GM12878 (cell line): ENCODE measurements at regions not wholly inside any gene's neighbourhood (a gene's known extent, or its start where the extent isn't known, plus 50 kb on each side); places are given as distances from the start of the nearest gene placed in this dataset.

Experiments
- BMI1 ChIP-seq: fragments of 450-650 bp; IDR thresholded peaks from 2 replicates; pipeline ENCODE4 v1.6.1; 2016; ENCODE audit warnings: mild to moderate bottlenecking, moderate library complexity, borderline replicate concordance
- CHD4 ChIP-seq: fragments of 200-600 bp; sonication (generic); IDR thresholded peaks from 2 replicates; pipeline ENCODE4 v1.6.1; 2016; ENCODE audit warnings: mild to moderate bottlenecking
- E2F8 ChIP-seq: fragments of 450-650 bp; IDR thresholded peaks from 2 replicates; pipeline ENCODE4 v1.6.1; 2018; ENCODE audit warnings: mild to moderate bottlenecking, low read depth, moderate library complexity; ENCODE audit not compliant: partially characterized antibody
- FOS ChIP-seq: IDR thresholded peaks from 3 replicates; pipeline ENCODE4 v1.6.1; 2011; ENCODE audit warnings: borderline replicate concordance; ENCODE audit not compliant: insufficient read length; ENCODE audit errors: extremely low read depth
- IKZF2 ChIP-seq, 2 experiments: fragments of 450-650 bp; IDR thresholded peaks; 2 replicates each; pipeline ENCODE4 v1.6.1; 2017; ENCODE audit warnings: mild to moderate bottlenecking in 2 of 2, moderate library complexity in 2 of 2
- IRF3 ChIP-seq: fragments of 450-650 bp; IDR thresholded peaks from 2 replicates; pipeline ENCODE4 v1.6.1; 2014; ENCODE audit warnings: mild to moderate bottlenecking
- MYB ChIP-seq: fragments of 150-350 bp; IDR thresholded peaks from 2 replicates; pipeline ENCODE4 v1.6.1; 2014; ENCODE audit warnings: mild to moderate bottlenecking, low read depth, low read length, borderline replicate concordance
- NBN ChIP-seq: fragments of 450-650 bp; IDR thresholded peaks from 2 replicates; pipeline ENCODE4 v1.6.1; 2016
- PML ChIP-seq: IDR thresholded peaks from 2 replicates; pipeline ENCODE4 v1.6.1; 2012; ENCODE audit warnings: low read length, inconsistent platforms
- POU2F2 ChIP-seq: IDR thresholded peaks from 3 replicates; pipeline ENCODE4 v1.6.1; 2011; ENCODE audit warnings: low read depth, mild to moderate bottlenecking, low read length, borderline replicate concordance
- RAD21 ChIP-seq: IDR thresholded peaks from 2 replicates; pipeline ENCODE4 v1.6.1; 2011; ENCODE audit warnings: mild to moderate bottlenecking, low read depth, low read length, moderate library complexity; ENCODE audit not compliant: insufficient read depth
- RELB ChIP-seq: fragments of 450-650 bp; IDR thresholded peaks from 2 replicates; pipeline ENCODE4 v1.6.1; 2017; ENCODE audit warnings: low read depth, mild to moderate bottlenecking, moderate library complexity
- RFX5 ChIP-seq: IDR thresholded peaks from 2 replicates; pipeline ENCODE4 v1.6.1; 2011; ENCODE audit warnings: low read depth, low read length, improper control_type of control experiment
- SMAD5 ChIP-seq: IDR thresholded peaks from 2 replicates; pipeline ENCODE4 v1.6.1; 2016; ENCODE audit warnings: antibody characterized with exemption, low read depth
- SPI1 ChIP-seq: IDR thresholded peaks from 2 replicates; pipeline ENCODE4 v1.6.1; 2011; ENCODE audit warnings: low read depth, mild to moderate bottlenecking, low read length, moderate library complexity, borderline replicate concordance; ENCODE audit not compliant: insufficient read depth
- ZBTB33 ChIP-seq: fragments of 450-650 bp; IDR thresholded peaks from 2 replicates; pipeline ENCODE4 v1.6.1; 2017; ENCODE audit warnings: mild to moderate bottlenecking
- ZNF207 ChIP-seq: fragments of 450-650 bp; IDR thresholded peaks from 2 replicates; pipeline ENCODE4 v1.6.1; 2014; ENCODE audit warnings: antibody characterized with exemption, mild to moderate bottlenecking, borderline replicate concordance
- TF ChIP-seq, protein P1 (sequence below), 3 experiments: IDR thresholded peaks in 2 of 3; conservative IDR thresholded peaks in 1 of 3; 2 replicates each; pipeline ENCODE4 v1.5.1; 2011; ENCODE audit warnings: low read depth in 3 of 3, low read length in 3 of 3, mild to moderate bottlenecking in 3 of 3, control low read depth in 2 of 3, moderate library complexity in 2 of 3, inconsistent platforms in 1 of 3, mixed read lengths in 1 of 3; ENCODE audit not compliant: control insufficient read depth in 2 of 3, insufficient read depth in 1 of 3; ENCODE audit errors: extremely low read depth in 1 of 3

- TF ChIP-seq SPI1 = 0 out of 2 replicates have a peak, but pooled peaks have one; percentile 7
- no peak for TF ChIP-seq RFX5
- TF ChIP-seq POU2F2 = peak; percentile 82; the same call in 1 of the 3 replicates
- TF ChIP-seq MYB = no peak
- TF ChIP-seq E2F8 = no peak
- TF ChIP-seq RAD21 = no peak
- TF ChIP-seq SMAD5 = no peak
- no peak for TF ChIP-seq BMI1
- TF ChIP-seq ZNF207 = no peak
- peak; percentile 90 to 93 for TF ChIP-seq IKZF2 (IDR thresholded peaks at IDR 0.05)
- TF ChIP-seq NBN = peak; percentile 64; the same call in 1 of the 2 replicates
- TF ChIP-seq FOS = no peak
- TF ChIP-seq, protein P1, sequence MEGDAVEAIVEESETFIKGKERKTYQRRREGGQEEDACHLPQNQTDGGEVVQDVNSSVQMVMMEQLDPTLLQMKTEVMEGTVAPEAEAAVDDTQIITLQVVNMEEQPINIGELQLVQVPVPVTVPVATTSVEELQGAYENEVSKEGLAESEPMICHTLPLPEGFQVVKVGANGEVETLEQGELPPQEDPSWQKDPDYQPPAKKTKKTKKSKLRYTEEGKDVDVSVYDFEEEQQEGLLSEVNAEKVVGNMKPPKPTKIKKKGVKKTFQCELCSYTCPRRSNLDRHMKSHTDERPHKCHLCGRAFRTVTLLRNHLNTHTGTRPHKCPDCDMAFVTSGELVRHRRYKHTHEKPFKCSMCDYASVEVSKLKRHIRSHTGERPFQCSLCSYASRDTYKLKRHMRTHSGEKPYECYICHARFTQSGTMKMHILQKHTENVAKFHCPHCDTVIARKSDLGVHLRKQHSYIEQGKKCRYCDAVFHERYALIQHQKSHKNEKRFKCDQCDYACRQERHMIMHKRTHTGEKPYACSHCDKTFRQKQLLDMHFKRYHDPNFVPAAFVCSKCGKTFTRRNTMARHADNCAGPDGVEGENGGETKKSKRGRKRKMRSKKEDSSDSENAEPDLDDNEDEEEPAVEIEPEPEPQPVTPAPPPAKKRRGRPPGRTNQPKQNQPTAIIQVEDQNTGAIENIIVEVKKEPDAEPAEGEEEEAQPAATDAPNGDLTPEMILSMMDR (IDR thresholded peaks at IDR 0.05 in 2 of 3, conservative IDR thresholded peaks at IDR 0.05 in 1 of 3; ENCODE audit: control insufficient read depth in 2 of 3, extremely low read depth in 1 of 3, insufficient read depth in 1 of 3, low read depth in 3 of 3, low read length in 3 of 3) = no peak
- no peak for TF ChIP-seq IRF3
- peak; percentile 82 for TF ChIP-seq RELB
- TF ChIP-seq ZBTB33 = no peak
- TF ChIP-seq PML = peak; percentile 80; the same call in 1 of the 2 replicates
- no peak for TF ChIP-seq CHD4
Measured at GRCh38 chr15:38068626-38069391, 134.4 kb downstream of the TMCO5A start (continued).
